ELF-1 (cell line): ENCODE measurements at regions not wholly inside any gene's neighbourhood (a gene's known extent, or its start where the extent isn't known, plus 50 kb on each side); places are given as distances from the start of the nearest gene placed in this dataset.
"Not testable (repeated sequence)": the region's sequence is repeated elsewhere in the genome, so short reads cannot be mapped to it uniquely, and the experiment has no call there.

ENCODE experiments used
- DNase-seq: peaks from one replicate; pipeline ENCODE4 v3.0.0-alpha.2; 2016; ENCODE audit warnings: low read depth, low spot score

GRCh38 chr6:15114061-15114460, 131.8 kb upstream of the JARID2 start:
- DNase-seq, result no peak

- no peak for DNase-seq
Measured at GRCh38 chr6:15116889-15117288, 129.0 kb upstream of the JARID2 start.

- no peak for DNase-seq
Measured at GRCh38 chr6:15121443-15121842, 124.4 kb upstream of the JARID2 start.

GRCh38 chr6:15121977-15122550, 123.8 kb upstream of the JARID2 start:
- no peak for DNase-seq

- peak; percentile 19 for DNase-seq
Measured at GRCh38 chr6:15129887-15130286, 116.0 kb upstream of the JARID2 start.

- no peak for DNase-seq
Measured at GRCh38 chr6:15131234-15131633, 114.6 kb upstream of the JARID2 start.

GRCh38 chr6:15131651-15132061, 114.2 kb upstream of the JARID2 start:
- no peak for DNase-seq

- no peak for DNase-seq
Measured at GRCh38 chr6:15132167-15132566, 113.7 kb upstream of the JARID2 start.

- peak; percentile 63 for DNase-seq
Measured at GRCh38 chr6:15132854-15133670, 112.8 kb upstream of the JARID2 start.

- no peak for DNase-seq
Measured at GRCh38 chr6:15137086-15137485, 108.8 kb upstream of the JARID2 start.

- DNase-seq, result no peak
Measured at GRCh38 chr6:15143086-15143485, 102.8 kb upstream of the JARID2 start.

- DNase-seq, result no peak
Measured at GRCh38 chr6:15143540-15143939, 102.3 kb upstream of the JARID2 start.

GRCh38 chr6:15145821-15146220, 100.0 kb upstream of the JARID2 start:
- no peak for DNase-seq

- no peak for DNase-seq
Measured at GRCh38 chr6:15147827-15148226, 98.0 kb upstream of the JARID2 start.

GRCh38 chr6:15148356-15148946, 97.4 kb upstream of the JARID2 start:
- peak; percentile 24 for DNase-seq

GRCh38 chr6:15150207-15150606, 95.7 kb upstream of the JARID2 start:
- no peak for DNase-seq

- no peak for DNase-seq
Measured at GRCh38 chr6:15152700-15153099, 93.2 kb upstream of the JARID2 start.

- no peak for DNase-seq
Measured at GRCh38 chr6:15153191-15153590, 92.7 kb upstream of the JARID2 start.

GRCh38 chr6:15157479-15157878, 88.4 kb upstream of the JARID2 start:
- no peak for DNase-seq

GRCh38 chr6:15158821-15159619, 86.8 kb upstream of the JARID2 start:
- no peak for DNase-seq

GRCh38 chr6:15160812-15161211, 85.1 kb upstream of the JARID2 start:
- DNase-seq, result no peak

- DNase-seq, result not testable (repeated sequence)
Measured at GRCh38 chr6:15164855-15165254, 81.0 kb upstream of the JARID2 start.
